ENCODE measurements at regions not wholly inside any gene's neighbourhood (a gene's known extent, or its start where the extent isn't known, plus 50 kb on each side); places are given as distances from the start of the nearest gene placed in this dataset.
A peak's percentile ranks its signal among the peaks of the same experiment; 100 is the strongest.

DNA sequence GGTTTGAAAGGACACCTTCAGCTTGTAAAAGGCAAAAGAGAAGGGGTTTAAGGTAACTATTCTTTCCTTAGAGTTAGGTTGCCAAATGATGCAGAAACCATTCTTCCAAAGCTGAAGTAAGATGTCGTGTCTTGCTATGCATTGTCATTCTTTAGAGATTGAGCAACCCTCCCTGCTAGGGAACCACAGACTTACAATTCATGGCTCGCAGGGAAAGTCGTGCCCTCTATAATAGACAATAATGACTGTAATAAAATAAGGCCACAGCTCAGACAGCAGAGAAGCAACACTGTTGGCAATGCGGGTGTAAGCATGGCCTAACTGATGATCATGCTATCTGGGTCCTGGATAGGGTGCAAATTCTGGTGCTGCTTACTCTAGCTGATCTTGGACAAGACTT lies 129.6 kb upstream of the CDH13 start:
- no peak for DNase-seq (ENCODE audit: low read depth)

DNA sequence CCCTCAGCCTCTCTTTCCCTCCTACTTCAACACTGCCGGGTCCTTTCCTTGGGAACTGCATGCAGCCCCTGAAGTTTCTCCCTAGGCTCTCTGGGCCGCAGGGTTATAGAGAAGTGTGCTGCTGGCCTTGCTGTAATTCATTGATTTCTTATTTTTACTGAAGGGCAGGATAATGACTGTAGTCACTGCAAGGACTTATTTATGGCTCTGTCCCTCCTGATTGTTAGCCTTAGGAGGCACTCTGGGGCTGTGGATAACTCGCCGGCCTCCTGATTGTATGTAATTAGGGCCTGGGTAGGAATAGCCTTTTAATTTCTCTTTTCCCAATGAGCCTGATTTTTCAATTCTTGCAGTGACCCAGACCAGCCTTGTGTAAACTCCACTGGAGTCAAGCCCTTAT lies 138.3 kb upstream of the CDH13 start:
- no peak for DNase-seq (ENCODE audit: low read depth)

DNA sequence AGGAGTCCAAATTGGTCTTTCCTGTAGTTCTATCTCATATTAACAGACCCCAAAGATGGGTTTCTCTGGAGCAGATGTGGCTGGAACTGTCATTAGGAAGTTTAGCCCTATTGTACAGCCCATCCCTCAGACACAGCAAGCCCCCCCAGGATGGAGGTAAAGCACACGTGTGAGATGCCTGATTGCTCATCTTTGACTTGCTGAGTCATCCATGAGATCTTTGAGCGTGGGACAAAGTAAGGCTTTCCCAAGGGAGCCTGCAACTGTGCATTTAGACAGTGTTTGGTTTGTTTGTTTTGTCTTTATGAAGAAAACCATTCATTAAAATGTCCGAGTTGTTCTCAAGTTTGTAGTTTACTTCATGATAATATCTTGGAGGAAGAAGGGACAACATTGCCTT lies 145.3 kb upstream of the CDH13 start:
- DNase-seq (ENCODE audit: low read depth): no peak

DNA sequence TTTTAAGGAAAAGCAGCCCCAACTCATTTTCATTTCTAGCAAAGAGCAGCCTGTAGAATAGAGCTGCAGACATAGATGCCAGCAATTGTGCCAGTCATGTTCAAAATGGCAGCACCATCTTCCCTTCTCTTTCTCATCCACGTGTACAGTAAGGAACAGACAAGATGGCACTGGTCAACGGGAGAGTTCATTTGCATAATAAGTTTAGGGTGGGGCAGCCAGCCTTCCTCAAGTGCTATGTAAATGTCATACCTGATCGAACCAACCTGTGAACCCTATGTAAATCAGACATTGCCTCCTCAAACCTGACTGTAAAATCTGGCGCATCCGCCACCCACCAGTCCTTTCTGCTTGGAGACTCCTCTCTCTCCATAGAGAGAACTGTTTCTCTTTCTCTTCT lies 150.0 kb upstream of the CDH13 start:
- no peak for DNase-seq (ENCODE audit: low read depth)

DNA sequence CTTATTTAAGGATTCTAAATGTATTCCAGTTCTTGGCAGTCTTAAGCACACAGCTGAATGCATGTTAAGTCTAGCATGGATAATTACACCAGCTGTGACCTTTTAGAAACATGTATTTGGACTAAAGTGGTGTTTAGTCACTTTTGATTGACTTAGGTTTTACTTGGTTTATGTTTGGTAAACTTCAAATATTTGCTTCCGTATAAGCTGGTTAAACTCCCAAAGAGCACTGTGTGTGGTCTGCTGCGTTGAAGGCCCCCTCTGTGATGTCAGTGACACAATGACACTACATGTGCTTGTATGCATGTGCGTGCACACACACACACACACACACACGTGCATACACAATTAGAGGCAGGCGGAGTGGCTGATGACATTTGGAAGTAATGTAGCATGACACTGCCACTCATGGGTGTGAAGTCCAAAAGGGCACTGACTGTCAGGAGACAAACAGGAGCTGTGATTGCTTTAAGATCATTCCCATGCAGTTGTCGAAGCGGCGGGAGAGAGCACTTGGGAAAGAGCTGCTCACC lies 156.1 kb upstream of the CDH13 start:
- DNase-seq (ENCODE audit: low read depth): no peak

DNA sequence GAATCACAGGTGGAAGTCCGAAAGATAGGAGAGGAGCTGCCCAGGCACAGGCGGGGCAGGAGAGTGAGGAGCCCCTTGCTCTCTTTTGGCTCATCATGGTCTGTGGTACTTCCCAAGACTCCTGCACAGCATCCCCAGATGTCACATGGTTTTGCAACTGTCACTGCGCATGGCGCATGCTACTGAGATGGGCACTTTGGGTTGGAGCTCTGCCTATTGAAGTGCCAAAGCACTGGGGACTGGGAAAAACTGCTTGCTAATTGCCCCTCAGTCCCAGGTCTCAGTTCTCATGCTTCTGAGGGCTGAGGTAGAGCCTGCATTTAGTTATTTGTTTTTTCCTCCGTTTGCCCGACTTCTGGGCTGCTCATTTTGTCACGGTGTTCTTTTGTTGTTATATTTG lies 156.8 kb upstream of the CDH13 start:
- no peak for DNase-seq (ENCODE audit: low read depth)

DNA sequence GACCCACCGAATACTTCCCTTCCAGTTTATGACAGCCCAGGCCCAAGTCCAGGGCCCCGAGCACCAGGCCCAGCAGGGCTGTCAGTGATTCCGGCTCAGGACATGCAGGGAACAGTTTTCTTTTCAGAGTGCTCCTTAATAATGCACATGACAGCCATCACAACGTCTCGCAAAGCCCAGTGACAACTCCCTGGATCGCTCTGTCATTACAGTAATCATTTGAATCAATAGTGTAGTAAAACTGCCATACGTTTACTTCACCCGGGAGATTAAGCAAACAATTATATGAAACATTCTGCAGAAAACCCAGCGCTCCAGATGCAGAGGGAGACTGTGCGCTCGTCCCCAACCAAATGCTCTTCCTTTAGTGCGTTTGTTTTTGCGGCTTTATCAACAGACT lies 162.6 kb upstream of the CDH13 start:
- no peak for DNase-seq (ENCODE audit: low read depth)

DNA sequence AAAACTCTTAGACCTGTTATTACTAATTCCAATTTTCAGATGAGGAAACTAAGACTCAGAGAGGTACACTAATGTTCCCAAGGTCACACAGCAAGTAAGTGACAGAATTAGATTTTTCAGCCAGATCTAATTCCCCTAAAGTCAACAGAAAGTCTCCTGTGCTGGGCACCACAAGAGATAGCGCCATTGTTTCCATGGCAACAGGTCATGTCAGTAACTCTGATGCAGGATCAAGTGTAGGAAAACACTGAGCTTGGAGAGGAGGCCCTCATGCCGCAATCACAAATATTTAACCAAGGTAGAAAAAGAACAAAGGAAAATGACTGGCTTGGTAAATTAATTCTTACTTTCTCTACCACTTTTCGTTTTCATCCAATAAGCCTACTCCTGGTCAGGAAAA lies 166.0 kb upstream of the CDH13 start:
- no peak for DNase-seq (ENCODE audit: low read depth)

DNA sequence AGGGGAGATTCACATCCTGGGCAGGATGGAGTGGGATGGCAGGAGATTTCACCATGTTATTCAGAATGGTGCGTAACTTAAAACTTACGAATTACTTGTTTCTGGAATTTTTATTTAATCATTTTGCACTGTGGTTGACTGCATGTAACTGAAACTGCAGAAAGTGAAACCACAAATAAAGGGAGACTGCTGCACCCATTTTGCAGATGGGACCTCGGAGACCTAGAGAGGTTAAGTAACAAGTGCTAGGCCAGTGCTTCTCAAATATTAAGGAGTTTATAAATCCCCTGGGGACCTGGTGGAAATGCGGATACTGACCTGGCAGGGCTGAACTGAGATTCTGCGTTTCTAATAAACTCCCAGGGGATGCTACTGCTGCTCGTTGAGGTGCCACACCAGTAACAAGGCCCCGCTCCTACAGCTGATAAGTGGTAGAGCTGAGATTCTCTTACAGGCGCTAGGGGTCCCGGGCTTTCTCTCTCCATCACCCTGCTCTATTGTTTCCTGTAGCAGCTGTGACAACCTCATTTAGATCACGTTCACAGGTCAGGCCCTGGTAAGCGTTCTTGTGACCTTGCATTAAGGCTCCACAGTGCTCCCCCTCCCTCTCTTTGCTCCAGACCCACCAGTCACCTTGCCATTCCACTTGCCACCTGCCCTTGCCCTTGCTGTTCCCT lies 167.1 kb upstream of the CDH13 start:
- no peak for DNase-seq (ENCODE audit: low read depth)

DNA sequence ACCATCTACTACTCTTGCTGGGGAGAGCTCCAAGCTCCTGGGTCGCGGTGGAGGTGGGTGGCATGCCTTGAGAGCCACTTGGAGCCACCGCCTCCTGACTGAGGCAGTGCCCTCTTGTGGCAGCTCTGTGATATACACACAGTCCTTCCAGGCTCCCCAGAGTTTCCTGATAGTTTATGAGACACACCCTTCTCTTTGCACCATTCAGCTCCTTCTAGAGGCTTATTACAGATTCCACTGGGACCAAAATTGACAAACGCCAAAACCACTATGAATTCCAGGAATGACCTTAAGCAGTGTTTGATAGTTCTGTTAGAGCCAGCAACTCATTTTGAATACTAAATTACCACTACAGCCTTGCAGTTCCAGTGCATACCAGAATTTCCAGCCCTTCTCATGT lies 170.1 kb upstream of the CDH13 start:
- peak; percentile 1 for DNase-seq (ENCODE audit: low read depth)

DNA sequence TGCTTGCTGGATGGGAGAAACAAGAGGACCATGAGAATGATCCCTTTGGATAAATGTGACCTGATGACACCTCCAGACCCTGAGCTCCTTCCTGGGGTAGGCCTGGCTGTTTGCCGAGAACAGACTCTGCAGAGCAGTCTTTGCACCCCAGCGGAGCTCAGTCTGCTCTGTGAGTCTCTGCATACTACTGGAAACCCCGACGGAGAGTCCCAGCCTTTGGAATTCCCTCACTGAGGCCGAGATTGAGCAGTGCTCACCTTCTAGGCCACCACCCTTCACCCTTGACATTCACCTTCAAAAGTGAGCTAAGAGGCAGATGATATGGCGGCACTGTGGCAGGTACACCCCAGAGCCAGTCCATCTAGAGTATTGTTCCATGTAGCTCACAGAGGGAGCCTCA lies 172.2 kb upstream of the CDH13 start:
- no peak for DNase-seq (ENCODE audit: low read depth)

DNA sequence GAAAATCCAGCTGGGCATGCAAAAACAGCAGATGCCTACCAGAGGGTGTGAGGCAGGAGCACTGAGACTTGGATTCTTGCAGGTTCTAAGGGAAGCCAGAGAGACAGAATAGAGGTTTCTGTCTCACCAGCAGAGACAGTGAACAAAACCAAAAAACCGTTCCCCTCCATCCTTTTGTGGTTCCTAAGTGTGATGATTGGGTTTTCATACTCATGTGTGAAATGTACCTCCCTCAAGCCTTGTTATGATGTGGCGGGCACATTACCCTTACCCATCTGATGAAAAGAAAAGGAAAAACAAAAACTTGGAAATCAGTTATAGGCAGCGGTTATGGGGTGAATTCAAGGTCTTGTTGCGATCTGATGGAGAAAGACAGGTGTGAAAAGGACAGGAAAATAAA lies 172.6 kb upstream of the CDH13 start:
- no peak for DNase-seq (ENCODE audit: low read depth)

DNA sequence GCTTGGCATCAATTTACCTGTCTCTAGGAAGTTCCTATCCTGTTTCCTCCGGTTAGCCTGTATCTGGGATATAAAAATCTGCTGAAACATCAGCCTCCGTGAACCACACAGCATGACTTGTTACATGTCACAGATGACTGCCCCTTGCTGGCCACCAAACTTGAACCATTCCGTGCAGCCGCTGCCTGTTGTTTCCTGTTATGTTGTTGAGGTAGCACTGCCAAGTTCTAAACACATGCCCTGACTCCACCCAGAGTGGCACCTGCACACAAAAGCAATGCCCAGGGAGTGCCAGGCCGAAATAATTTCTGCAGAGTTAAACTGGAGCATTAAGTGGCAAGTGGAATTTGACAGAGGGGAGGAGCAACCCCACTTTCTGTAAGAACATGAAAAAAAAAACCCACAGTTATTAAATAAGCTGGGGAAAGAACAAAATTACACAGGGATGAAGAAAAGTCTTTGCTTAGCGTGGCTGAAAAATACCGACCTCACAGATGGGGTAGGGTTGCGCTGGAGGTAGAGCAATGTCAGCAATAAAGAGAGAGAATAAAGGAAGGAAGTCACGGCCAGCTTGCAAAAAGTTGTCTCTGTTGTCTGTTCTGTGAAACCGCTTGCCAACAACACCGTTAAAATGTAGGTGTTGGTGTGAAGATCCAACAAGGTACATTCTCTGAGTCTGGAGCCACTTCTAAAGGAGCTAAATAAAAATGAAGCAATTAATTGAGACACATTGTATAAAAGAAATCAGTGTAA lies 174.6 kb upstream of the CDH13 start:
- DNase-seq (ENCODE audit: low read depth): no peak

DNA sequence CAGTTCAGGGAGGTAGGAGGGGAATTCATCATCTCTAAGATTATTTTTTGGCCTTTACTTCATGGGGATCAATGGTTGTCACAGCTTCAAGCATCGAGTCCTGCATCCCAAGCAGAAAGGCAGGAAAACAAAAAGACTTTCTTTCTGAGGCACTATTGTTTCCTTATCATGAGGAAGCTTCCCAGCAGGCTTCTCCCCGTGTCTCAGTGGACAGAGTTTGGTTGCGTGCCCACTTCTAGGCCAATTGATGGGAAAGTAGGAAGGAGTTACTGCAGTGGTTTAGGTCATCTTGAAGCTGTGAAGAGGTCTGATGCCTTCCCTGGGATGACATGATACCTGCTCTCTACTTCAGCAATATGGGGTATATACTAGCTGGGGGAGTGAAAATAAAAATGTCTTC lies 175.3 kb upstream of the CDH13 start:
- no peak for DNase-seq (ENCODE audit: low read depth)

DNA sequence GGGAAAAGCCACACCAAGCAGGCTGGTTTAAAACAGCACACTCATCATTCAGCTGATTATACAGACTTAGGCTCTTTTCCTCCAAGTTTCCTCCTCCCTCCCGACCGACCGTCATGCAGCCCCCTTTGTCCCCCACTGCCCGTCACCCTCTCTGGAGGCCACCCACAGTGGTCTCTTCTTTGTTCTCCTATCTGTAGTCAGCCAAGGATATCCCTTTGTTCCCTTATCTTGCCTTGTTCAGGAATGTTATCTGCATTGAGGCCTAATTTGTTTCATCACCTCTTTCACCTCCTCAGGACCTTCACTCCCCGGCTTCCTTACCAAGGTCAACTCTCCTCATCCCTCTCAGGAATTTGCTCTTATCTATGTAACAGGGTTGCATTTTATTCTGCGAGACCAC lies 186.4 kb upstream of the CDH13 start:
- no peak for DNase-seq (ENCODE audit: low read depth)

DNA sequence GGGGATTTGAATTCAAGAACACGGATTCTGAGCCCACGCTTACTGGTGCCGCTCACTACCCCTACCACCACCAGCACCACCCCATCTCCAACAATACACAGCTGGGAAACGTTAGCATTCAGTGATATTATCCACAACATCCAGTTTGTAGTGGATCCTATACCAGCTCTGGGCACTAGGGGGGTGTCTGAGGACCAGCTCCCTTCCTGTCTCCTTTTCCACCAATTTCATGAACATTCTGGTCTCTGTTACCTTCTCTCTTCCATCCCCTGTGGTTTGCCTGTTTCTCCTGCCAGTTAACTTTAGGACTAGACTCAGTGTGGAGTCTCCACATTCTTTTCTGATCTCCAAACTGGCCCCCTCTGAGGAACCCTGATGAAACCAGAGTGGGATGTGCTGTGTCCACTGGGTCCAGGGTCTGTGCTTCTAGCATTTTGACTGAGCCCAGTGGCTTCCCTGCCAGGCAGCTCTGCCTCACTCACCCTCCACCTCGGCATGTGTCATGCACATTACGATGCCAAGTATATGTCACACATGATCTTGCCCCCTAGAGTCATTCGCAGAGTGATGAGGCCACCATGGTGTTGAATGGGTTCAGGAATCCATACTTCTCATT lies 187.0 kb upstream of the CDH13 start:
- DNase-seq (ENCODE audit: low read depth): no peak

DNA sequence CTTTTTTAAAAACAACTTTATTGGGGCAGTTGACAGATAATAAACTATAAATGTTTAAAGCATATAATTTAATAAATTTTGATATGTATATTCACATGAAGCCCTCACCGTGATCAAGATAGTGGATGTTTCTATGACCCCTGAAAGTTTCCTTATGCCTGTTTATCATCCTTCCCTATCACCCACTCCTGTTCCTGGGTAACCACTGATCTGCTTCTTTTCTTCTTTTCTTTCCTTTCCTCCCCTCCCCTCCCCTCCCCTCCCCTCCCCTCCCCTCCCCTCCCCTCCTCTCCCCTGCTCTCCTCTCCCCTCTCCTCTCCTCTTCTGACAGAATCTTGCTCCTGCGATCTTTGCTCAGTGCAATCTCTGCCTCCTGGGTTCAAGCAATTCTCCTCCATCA lies 193.7 kb upstream of the CDH13 start:
- DNase-seq (ENCODE audit: low read depth): no peak

DNA sequence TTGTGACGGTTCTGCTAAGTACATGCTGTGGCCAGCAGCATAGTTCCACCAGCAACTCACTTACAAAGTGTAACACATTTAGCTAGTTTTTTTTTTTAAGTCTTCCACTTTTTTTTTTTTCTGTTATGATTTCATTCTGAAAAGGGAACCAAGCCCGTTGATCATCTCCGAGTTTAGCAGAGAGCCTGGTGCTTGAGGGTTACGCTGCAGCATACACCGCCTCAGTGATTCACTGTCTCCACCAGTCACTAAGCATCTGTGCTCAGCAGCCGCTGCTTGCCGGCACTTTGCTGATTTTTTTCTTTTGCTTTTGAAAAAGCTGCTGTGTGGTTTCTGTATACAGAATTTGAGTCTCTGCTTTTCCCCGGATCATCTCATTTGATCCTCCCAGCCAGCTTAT lies 194.5 kb upstream of the CDH13 start:
- DNase-seq (ENCODE audit: low read depth): no peak

DNA sequence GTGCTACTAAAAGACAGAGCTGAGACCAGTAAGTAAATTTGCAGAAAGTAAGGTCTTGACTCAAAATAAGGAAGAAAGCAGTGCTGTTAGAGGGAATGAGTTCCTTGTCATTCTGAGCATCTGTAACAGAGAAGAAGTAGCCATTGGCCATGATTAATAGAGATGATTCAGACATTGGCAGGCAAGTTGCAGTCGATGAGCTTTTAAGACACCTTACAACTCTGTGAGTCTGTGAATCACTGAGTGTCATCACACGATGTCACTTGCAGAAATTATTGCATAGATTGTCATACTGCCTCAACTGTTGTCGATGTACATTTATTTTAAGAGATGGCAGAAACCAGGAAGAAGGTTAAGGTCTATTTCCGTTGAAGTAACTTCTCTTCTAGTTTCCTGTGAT lies 201.1 kb upstream of the CDH13 start:
- no peak for DNase-seq (ENCODE audit: low read depth)

DNA sequence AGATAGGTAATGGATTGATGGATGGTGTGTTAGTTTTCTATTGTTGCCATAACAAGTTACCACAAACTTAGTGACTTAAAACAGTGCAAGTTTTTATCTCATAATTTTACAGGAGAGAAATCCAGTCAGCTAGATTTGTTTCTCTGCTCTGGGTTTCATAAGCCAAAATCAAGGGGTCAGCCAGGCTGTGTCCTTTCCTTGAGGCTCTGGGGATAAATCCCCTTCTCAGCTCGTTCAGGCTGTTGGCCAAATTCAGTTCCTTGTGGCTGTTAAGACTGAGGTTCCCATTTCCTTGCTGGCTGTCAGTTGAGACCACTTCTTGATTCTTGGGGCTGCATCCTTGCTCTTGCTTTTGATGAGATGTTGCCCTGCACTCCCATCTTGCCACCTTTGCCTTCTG lies 204.9 kb upstream of the CDH13 start:
- no peak for DNase-seq (ENCODE audit: low read depth)

DNA sequence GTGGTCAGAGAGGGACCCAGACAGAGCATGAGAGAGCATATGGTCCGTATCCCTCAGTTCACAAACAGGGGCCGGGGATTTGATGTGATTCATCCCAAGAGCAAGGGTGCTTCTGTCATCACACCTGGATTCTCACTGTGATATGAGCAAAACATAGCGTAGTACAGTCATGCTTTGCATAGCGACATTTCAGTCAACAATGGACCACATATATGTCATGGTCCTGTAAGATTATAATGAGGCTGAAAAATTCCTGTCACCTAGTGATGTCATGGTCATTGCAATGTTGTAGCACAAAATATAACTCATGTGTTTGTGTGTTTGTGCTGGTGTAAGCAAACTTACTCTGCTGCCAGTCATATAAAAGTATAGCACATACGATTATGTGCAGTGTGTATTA lies 207.4 kb upstream of the CDH13 start:
- DNase-seq (ENCODE audit: low read depth): no peak

DNA sequence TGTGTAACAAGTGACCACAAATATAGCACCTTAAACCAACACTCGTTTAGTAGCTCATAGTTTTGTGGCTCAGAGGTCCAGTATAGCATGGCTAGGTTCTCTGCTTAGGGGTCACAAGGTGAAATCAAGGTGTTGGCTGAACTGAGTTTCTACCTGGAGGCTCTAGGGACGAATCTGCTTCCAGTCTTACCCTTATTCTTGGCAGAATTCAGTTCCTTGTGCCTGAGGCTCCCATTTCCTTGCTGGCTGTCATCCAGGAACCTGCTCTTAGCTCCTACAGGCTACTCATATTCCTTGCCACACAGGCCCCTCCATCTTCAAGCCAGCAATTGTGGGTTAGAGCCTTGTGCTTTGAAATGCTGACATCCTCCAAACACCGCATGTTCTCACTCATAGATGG lies 212.3 kb upstream of the CDH13 start:
- DNase-seq (ENCODE audit: low read depth): no peak

DNA sequence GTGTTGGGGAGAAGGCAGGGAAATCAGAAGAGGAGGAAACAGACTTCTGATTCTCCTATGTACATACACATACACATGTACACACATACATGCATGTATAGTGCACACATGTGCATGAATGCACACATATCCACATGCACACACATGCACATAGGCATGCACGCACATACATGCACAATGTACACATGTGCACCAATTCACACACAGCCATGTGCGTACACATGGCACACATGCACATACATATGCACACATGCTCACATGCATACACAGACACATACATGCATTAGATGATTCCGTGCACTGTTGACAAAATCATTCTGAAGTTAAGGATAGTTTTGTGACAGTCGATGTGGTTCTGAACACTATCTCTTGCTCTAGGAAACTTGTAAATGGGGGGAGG lies 214.0 kb upstream of the CDH13 start:
- no peak for DNase-seq (ENCODE audit: low read depth)

Measured in stimulated activated CD8-positive, alpha-beta memory T cell treated with anti-CD3 and anti-CD28 coated beads, Interleukin-7, amount 100 ng/mL, for 24 hours (primary cell).